ENCODE measurements at regions not wholly inside any gene's neighbourhood (a gene's known extent, or its start where the extent isn't known, plus 50 kb on each side); places are given as distances from the start of the nearest gene placed in this dataset.

GRCh38 chr5:108634010-108634616 lies 113.6 kb upstream of the FER start:
- TF ChIP-seq CTCF (IDR thresholded peaks at IDR 0.05), result no peak

- no peak for TF ChIP-seq CTCF (IDR thresholded peaks at IDR 0.05)
Observed at GRCh38 chr5:108629779-108630528, 117.7 kb upstream of the FER start.

- no peak for TF ChIP-seq CTCF (IDR thresholded peaks at IDR 0.05)
Observed at GRCh38 chr5:108625654-108626053, 122.0 kb upstream of the FER start.

- TF ChIP-seq CTCF (IDR thresholded peaks at IDR 0.05), result no peak
Observed at GRCh38 chr5:108623826-108624225, 123.9 kb upstream of the FER start.

GRCh38 chr5:108620516-108620915 lies 127.2 kb upstream of the FER start:
- TF ChIP-seq CTCF (IDR thresholded peaks at IDR 0.05), result no peak

- TF ChIP-seq CTCF (IDR thresholded peaks at IDR 0.05), result no peak
Observed at GRCh38 chr5:108619815-108620214, 127.9 kb upstream of the FER start.

GRCh38 chr5:108617467-108618435 lies 129.9 kb upstream of the FER start:
- TF ChIP-seq CTCF (IDR thresholded peaks at IDR 0.05), result no peak

Measured in LNCAP (cell line).